ENCODE measurements at regions not wholly inside any gene's neighbourhood (a gene's known extent, or its start where the extent isn't known, plus 50 kb on each side); places are given as distances from the start of the nearest gene placed in this dataset.

GRCh38 chr5:93191035-93191817 is 389.8 kb downstream of the NR2F1-AS1 start:
- no peak overlapping the region for H3K4me2 ChIP-seq (ENCODE audit: low read length)

DNA sequence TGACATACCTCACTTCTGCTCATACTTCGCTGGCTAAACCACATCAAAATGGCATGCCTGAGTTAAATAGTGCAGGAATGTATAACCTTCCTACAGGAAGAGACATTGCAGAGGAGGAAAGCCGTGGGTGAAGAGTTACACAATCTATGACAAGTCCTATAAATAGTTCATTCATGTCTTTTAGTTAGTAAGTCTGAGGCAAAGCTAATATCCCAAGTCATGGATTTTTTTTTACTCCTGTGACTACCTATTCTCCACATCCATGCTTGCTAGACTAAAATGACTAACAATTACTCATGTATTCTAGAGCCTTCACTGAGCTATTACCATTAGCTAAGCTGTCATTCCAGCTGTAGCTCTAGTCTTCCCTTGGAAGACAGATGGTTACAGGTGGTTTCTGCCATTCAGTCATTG is 391.3 kb downstream of the NR2F1-AS1 start:
- no peaks in the 10 kb centered on the region for H3K9me3 ChIP-seq (ENCODE audit: low read length)
- H3K27me3 ChIP-seq (ENCODE audit: insufficient read depth, low read depth, low read length): no peaks in the 10 kb centered on the region
- no peak overlapping the region for H3K4me3 ChIP-seq (ENCODE audit: low read length)
- H3K36me3 ChIP-seq (ENCODE audit: insufficient read depth, low read length): no peaks in the 10 kb centered on the region
- no peak for TF ChIP-seq POLR2AphosphoS5 (IDR thresholded peaks at IDR 0.05)
- TF ChIP-seq, protein P1, sequence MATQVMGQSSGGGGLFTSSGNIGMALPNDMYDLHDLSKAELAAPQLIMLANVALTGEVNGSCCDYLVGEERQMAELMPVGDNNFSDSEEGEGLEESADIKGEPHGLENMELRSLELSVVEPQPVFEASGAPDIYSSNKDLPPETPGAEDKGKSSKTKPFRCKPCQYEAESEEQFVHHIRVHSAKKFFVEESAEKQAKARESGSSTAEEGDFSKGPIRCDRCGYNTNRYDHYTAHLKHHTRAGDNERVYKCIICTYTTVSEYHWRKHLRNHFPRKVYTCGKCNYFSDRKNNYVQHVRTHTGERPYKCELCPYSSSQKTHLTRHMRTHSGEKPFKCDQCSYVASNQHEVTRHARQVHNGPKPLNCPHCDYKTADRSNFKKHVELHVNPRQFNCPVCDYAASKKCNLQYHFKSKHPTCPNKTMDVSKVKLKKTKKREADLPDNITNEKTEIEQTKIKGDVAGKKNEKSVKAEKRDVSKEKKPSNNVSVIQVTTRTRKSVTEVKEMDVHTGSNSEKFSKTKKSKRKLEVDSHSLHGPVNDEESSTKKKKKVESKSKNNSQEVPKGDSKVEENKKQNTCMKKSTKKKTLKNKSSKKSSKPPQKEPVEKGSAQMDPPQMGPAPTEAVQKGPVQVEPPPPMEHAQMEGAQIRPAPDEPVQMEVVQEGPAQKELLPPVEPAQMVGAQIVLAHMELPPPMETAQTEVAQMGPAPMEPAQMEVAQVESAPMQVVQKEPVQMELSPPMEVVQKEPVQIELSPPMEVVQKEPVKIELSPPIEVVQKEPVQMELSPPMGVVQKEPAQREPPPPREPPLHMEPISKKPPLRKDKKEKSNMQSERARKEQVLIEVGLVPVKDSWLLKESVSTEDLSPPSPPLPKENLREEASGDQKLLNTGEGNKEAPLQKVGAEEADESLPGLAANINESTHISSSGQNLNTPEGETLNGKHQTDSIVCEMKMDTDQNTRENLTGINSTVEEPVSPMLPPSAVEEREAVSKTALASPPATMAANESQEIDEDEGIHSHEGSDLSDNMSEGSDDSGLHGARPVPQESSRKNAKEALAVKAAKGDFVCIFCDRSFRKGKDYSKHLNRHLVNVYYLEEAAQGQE (IDR thresholded peaks at IDR 0.05; ENCODE audit: borderline replicate concordance): no peak
- TF ChIP-seq MXI1 (conservative IDR thresholded peaks at IDR 0.05; ENCODE audit: poor library complexity, severe bottlenecking): no peak
- no peak for TF ChIP-seq EZH2 (IDR thresholded peaks at IDR 0.05; ENCODE audit: borderline replicate concordance, insufficient read depth, low read length, poor library complexity, severe bottlenecking)
- no peaks in the 10 kb centered on the region for H4K20me1 ChIP-seq (ENCODE audit: insufficient read depth)
- no peak overlapping the region for H3K4me2 ChIP-seq (ENCODE audit: low read length)
- H3K9ac ChIP-seq (ENCODE audit: low read length): no peak overlapping the region
- H3K27ac ChIP-seq (ENCODE audit: low read length): no peak overlapping the region
- H3K79me2 ChIP-seq (replicated peaks; ENCODE audit: insufficient read depth, low read length): no peaks in the 10 kb centered on the region
- no peak overlapping the region for H2AFZ ChIP-seq (ENCODE audit: low read depth, low read length)
- H3K9me2 ChIP-seq (ENCODE audit: insufficient read depth, low read length): no peaks in the 10 kb centered on the region
- no peaks in the 10 kb centered on the region for H3F3A ChIP-seq (ENCODE audit: insufficient read depth, low read length, poor library complexity, severe bottlenecking)

More at GRCh38 chr5:93191035-93191817, 389.8 kb downstream of the NR2F1-AS1 start:
- no peak overlapping the region for H2AFZ ChIP-seq (ENCODE audit: low read depth, low read length)
- no peaks in the 10 kb centered on the region for H3K79me2 ChIP-seq (replicated peaks; ENCODE audit: insufficient read depth, low read length)
- no peaks in the 10 kb centered on the region for H3K9me2 ChIP-seq (ENCODE audit: insufficient read depth, low read length)
- no peaks in the 10 kb centered on the region for H3K27me3 ChIP-seq (ENCODE audit: insufficient read depth, low read depth, low read length)
- no peaks in the 10 kb centered on the region for H3F3A ChIP-seq (ENCODE audit: insufficient read depth, low read length, poor library complexity, severe bottlenecking)
- no peaks in the 10 kb centered on the region for H4K20me1 ChIP-seq (ENCODE audit: insufficient read depth)
- no peaks in the 10 kb centered on the region for H3K9me3 ChIP-seq (ENCODE audit: low read length)
- no peak overlapping the region for H3K27ac ChIP-seq (ENCODE audit: low read length)
- H3K4me3 ChIP-seq (ENCODE audit: low read length): no peak overlapping the region
- TF ChIP-seq, protein P1 (IDR thresholded peaks at IDR 0.05; ENCODE audit: borderline replicate concordance): no peak
- TF ChIP-seq SMC3 (conservative IDR thresholded peaks at IDR 0.05; ENCODE audit: poor library complexity) (no peak), EP300 (conservative IDR thresholded peaks at IDR 0.05; ENCODE audit: poor library complexity, severe bottlenecking) (no peak), MXI1 (conservative IDR thresholded peaks at IDR 0.05; ENCODE audit: poor library complexity, severe bottlenecking) (no peak), POLR2AphosphoS5 (IDR thresholded peaks at IDR 0.05) (no peak), EZH2 (IDR thresholded peaks at IDR 0.05; ENCODE audit: borderline replicate concordance, insufficient read depth, low read length, poor library complexity, severe bottlenecking) (no peak), RAD21 (conservative IDR thresholded peaks at IDR 0.05) (no peak), TAF1 (IDR thresholded peaks at IDR 0.05; ENCODE audit: low read depth) (no peak)
- TF ChIP-seq, protein P2, sequence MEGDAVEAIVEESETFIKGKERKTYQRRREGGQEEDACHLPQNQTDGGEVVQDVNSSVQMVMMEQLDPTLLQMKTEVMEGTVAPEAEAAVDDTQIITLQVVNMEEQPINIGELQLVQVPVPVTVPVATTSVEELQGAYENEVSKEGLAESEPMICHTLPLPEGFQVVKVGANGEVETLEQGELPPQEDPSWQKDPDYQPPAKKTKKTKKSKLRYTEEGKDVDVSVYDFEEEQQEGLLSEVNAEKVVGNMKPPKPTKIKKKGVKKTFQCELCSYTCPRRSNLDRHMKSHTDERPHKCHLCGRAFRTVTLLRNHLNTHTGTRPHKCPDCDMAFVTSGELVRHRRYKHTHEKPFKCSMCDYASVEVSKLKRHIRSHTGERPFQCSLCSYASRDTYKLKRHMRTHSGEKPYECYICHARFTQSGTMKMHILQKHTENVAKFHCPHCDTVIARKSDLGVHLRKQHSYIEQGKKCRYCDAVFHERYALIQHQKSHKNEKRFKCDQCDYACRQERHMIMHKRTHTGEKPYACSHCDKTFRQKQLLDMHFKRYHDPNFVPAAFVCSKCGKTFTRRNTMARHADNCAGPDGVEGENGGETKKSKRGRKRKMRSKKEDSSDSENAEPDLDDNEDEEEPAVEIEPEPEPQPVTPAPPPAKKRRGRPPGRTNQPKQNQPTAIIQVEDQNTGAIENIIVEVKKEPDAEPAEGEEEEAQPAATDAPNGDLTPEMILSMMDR (IDR thresholded peaks at IDR 0.05; ENCODE audit: poor library complexity, severe bottlenecking): no peak
- no peak overlapping the region for H3K9ac ChIP-seq (ENCODE audit: low read length)
- no peaks in the 10 kb centered on the region for H3K36me3 ChIP-seq (ENCODE audit: insufficient read depth, low read length)
